ENCODE measurements at regions not wholly inside any gene's neighbourhood (a gene's known extent, or its start where the extent isn't known, plus 50 kb on each side); places are given as distances from the start of the nearest gene placed in this dataset.
"Not testable (repeated sequence)": the region's sequence is repeated elsewhere in the genome, so short reads cannot be mapped to it uniquely, and the experiment has no call there.

- no peak for DNase-seq
Observed at GRCh38 chr10:60614363-60614762, 163.9 kb upstream of the CDK1 start.

GRCh38 chr10:60613434-60613833 is 164.8 kb upstream of the CDK1 start:
- no peak for DNase-seq

GRCh38 chr10:60611291-60611747 is 167.0 kb upstream of the CDK1 start:
- DNase-seq: no peak

- no peak for DNase-seq
Observed at GRCh38 chr10:60607372-60607771, 170.9 kb upstream of the CDK1 start.

- no peak for DNase-seq
Observed at GRCh38 chr10:60606343-60607080, 171.8 kb upstream of the CDK1 start.

GRCh38 chr10:60605476-60605875 is 172.8 kb upstream of the CDK1 start:
- no peak for DNase-seq

GRCh38 chr10:60604342-60604741 is 173.9 kb upstream of the CDK1 start:
- DNase-seq: no peak

- no peak for DNase-seq
Observed at GRCh38 chr10:60597513-60597912, 180.8 kb upstream of the CDK1 start.

- DNase-seq: no peak
Observed at GRCh38 chr10:60595852-60596251, 182.4 kb upstream of the CDK1 start.

- DNase-seq: no peak
Observed at GRCh38 chr10:60594476-60595051, 183.7 kb upstream of the CDK1 start.

GRCh38 chr10:60591119-60591518 is 187.2 kb upstream of the CDK1 start:
- DNase-seq: no peak

- no peak for DNase-seq
Observed at GRCh38 chr10:60589376-60589775, 188.9 kb upstream of the CDK1 start.

- not testable (repeated sequence) for DNase-seq
Observed at GRCh38 chr10:60581782-60582181, 192.1 kb upstream of the ANK3 start.

GRCh38 chr10:60578217-60578616 is 188.5 kb upstream of the ANK3 start:
- DNase-seq: no peak

GRCh38 chr10:60576130-60577069 is 186.7 kb upstream of the ANK3 start:
- DNase-seq: no peak

GRCh38 chr10:60575105-60575504 is 185.4 kb upstream of the ANK3 start:
- no peak for DNase-seq

GRCh38 chr10:60574388-60574787 is 184.7 kb upstream of the ANK3 start:
- DNase-seq: no peak

GRCh38 chr10:60573336-60573735 is 183.7 kb upstream of the ANK3 start:
- no peak for DNase-seq

GRCh38 chr10:60572511-60573194 is 183.0 kb upstream of the ANK3 start:
- peak; percentile 0 for DNase-seq

GRCh38 chr10:60570896-60571295 is 181.2 kb upstream of the ANK3 start:
- no peak for DNase-seq

- no peak for DNase-seq
Observed at GRCh38 chr10:60570272-60570865, 180.7 kb upstream of the ANK3 start.

- DNase-seq: no peak
Observed at GRCh38 chr10:60569681-60570080, 180.0 kb upstream of the ANK3 start.

GRCh38 chr10:60566096-60566495 is 176.4 kb upstream of the ANK3 start:
- no peak for DNase-seq

Measured in NCI-H524 treated with DMSO at 0.1 percent for 48 hours (cell line).